ENCODE measurements at regions not wholly inside any gene's neighbourhood (a gene's known extent, or its start where the extent isn't known, plus 50 kb on each side); places are given as distances from the start of the nearest gene placed in this dataset.

DNA sequence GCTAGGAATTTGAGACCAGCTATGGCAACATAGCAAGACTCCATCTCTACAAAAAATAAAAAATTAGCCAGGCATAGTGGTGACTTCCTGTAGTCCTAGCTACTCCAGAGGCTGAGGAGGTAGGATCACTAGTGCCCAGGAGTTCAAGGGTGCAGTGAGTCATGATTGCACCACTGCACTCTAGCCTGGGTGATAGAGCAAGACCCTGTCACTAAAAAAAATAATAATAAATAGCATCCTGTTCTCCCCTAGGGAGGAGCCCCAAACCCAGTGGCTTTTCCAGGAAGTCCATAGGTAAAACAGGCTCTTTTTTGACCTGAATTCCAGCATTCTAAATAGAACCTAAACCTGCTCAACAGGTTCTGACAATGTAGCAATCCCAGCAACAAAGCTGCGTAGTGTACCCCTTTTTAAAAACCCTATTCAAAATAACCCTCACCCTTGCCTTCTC lies 192.0 kb downstream of the ALDH8A1 start:
- Histone ChIP-seq H3K4me3 (ENCODE audit: low read depth in 1 of 2, low read length in 1 of 2) (no peak overlapping the region), H3K36me3 (no peaks in the 10 kb centered on the region), H3K9me3 (no peaks in the 10 kb centered on the region), H3K27ac (no peak overlapping the region), H3K4me1 (ENCODE audit: control insufficient read depth in 1 of 2, insufficient read depth in 1 of 2, low read depth in 1 of 2, low read length in 1 of 2) (no peaks in the 10 kb centered on the region), H3K27me3 (peaks cover 8% of the 10 kb centered on the region)
- TF ChIP-seq, protein P1, sequence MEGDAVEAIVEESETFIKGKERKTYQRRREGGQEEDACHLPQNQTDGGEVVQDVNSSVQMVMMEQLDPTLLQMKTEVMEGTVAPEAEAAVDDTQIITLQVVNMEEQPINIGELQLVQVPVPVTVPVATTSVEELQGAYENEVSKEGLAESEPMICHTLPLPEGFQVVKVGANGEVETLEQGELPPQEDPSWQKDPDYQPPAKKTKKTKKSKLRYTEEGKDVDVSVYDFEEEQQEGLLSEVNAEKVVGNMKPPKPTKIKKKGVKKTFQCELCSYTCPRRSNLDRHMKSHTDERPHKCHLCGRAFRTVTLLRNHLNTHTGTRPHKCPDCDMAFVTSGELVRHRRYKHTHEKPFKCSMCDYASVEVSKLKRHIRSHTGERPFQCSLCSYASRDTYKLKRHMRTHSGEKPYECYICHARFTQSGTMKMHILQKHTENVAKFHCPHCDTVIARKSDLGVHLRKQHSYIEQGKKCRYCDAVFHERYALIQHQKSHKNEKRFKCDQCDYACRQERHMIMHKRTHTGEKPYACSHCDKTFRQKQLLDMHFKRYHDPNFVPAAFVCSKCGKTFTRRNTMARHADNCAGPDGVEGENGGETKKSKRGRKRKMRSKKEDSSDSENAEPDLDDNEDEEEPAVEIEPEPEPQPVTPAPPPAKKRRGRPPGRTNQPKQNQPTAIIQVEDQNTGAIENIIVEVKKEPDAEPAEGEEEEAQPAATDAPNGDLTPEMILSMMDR (IDR thresholded peaks at IDR 0.05) = no peak

DNA sequence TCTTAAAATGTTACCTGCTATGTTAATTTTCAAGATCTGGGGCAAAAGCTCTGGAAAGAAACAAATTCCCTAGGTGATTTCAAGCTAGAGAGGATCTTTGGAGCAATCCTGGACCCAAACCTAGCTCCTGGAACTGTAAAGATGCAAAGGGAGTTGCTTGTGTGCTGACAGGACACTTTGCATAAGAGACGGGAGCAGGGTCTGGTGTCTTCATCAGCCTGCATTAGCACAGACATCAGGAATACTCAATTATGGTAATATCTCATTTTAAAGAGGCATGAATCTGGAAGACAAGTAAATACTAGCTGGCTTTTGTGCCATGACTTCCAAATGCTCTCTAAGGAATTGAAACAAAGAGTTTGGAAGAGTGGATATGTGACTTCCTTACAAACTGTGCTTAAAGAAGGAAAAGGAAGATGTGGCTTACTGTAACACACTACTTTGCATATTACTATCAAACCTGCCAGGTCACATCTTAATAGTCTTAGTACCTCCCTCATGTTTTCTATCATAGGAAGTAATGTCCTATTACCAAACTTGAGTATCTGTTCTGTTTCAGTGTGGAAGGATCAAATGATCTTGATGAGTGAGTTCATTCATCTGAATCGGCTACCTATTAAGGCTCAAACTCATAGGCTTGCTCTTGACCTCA lies 193.4 kb downstream of the ALDH8A1 start:
- Histone ChIP-seq H3K36me3 (no peaks in the 10 kb centered on the region), H3K4me1 (ENCODE audit: control insufficient read depth in 1 of 2, insufficient read depth in 1 of 2, low read depth in 1 of 2, low read length in 1 of 2) (no peaks in the 10 kb centered on the region), H3K27me3 (peaks cover 14% of the 10 kb centered on the region), H3K9me3 (no peaks in the 10 kb centered on the region), H3K27ac (no peak overlapping the region), H3K4me3 (ENCODE audit: low read depth in 1 of 2, low read length in 1 of 2) (no peak overlapping the region)
- TF ChIP-seq, protein P1 (IDR thresholded peaks at IDR 0.05) = no peak

DNA sequence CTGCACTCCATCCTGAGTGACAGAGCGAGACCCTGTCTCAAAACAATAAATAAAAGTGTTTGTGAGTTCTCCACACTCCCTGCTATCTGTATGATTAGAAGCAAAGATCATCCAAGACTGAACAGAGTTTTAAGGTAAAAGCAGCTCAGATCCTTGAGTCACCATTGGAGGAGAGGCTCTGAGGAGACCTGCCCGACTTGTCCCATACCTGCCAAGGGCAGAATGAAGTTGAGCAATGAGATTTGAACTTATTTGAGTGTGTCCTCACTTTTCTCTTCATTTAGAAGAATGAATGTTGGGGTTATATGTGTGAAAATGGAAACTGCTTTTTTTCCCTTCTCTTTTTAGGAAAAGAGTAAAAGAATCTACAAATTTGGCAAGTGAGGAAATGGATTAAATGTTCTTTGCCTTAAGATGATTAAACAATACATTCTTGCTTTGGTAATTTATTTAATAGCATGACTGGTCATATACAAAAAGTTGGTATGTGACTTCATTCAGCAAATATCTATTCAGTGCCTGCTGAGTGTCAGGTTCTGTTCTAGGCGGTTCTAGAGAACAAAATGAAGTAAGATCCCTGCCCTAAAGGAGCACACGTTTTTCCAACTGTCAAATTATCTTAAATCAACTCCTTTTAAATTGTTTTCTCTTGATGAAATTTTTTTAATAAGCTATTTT lies 195.7 kb downstream of the ALDH8A1 start:
- TF ChIP-seq, protein P1 (IDR thresholded peaks at IDR 0.05) = no peak
- Histone ChIP-seq H3K9me3 (no peaks in the 10 kb centered on the region), H3K27ac (no peak overlapping the region), H3K27me3 (peaks cover 14% of the 10 kb centered on the region), H3K36me3 (no peaks in the 10 kb centered on the region), H3K4me1 (ENCODE audit: control insufficient read depth in 1 of 2, insufficient read depth in 1 of 2, low read depth in 1 of 2, low read length in 1 of 2) (no peaks in the 10 kb centered on the region), H3K4me3 (ENCODE audit: low read depth in 1 of 2, low read length in 1 of 2) (no peak overlapping the region)

DNA sequence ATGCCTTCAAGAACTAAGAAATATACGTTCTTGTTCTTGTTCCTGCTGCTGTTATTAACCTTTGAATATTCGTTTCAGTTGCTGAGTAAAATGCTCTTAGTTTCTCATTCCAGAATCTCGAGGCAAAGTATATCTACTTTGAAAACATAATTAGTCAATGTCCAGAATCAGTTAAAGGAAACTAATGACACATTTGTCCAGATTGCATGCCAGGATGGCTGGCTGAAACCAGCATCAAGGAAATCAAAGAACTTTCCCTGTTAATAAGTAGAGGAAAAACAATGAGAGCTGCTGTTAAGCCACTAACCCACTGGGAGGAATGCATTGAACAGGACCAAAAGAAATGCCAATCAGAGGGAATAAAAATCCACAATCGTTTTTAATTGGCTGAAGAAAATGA lies 196.9 kb downstream of the ALDH8A1 start:
- TF ChIP-seq, protein P1 (IDR thresholded peaks at IDR 0.05) = no peak
- Histone ChIP-seq H3K27me3 (peaks cover 14% of the 10 kb centered on the region), H3K27ac (no peak overlapping the region), H3K9me3 (no peaks in the 10 kb centered on the region), H3K4me1 (ENCODE audit: control insufficient read depth in 1 of 2, insufficient read depth in 1 of 2, low read depth in 1 of 2, low read length in 1 of 2) (no peaks in the 10 kb centered on the region), H3K36me3 (no peaks in the 10 kb centered on the region), H3K4me3 (ENCODE audit: low read depth in 1 of 2, low read length in 1 of 2) (no peak overlapping the region)

DNA sequence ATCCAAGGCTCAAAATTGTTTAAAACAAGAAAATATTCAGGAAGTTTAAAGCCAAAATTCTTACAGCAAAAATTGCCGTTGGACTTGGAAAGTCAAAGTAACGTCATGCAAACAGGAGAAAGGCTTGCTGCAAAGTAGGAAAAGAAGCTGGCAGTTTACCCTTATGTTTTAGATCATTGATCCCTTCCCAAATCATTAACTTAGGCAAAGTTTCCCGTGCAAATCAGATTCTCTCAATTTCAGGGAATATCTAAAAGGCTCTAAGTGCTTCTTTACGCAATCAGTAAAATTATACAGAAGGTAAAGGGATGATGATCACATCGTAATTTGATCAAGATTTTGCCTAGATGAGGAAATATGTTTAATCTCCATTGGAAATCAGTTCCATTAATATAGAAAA lies 197.5 kb downstream of the ALDH8A1 start:
- Histone ChIP-seq H3K9me3 (no peaks in the 10 kb centered on the region), H3K27ac (no peak overlapping the region), H3K4me3 (ENCODE audit: low read depth in 1 of 2, low read length in 1 of 2) (no peak overlapping the region), H3K4me1 (ENCODE audit: control insufficient read depth in 1 of 2, insufficient read depth in 1 of 2, low read depth in 1 of 2, low read length in 1 of 2) (no peaks in the 10 kb centered on the region), H3K36me3 (no peaks in the 10 kb centered on the region), H3K27me3 (peaks cover 14% of the 10 kb centered on the region)
- TF ChIP-seq, protein P1 (IDR thresholded peaks at IDR 0.05) = no peak
